IPS DF 19.7 (cell line): ENCODE measurements at regions not wholly inside any gene's neighbourhood (a gene's known extent, or its start where the extent isn't known, plus 50 kb on each side); places are given as distances from the start of the nearest gene placed in this dataset.
"Not testable (repeated sequence)": the region's sequence is repeated elsewhere in the genome, so short reads cannot be mapped to it uniquely, and the experiment has no call there.

Experiments
- DNase-seq: peaks from one replicate; pipeline ENCODE4 v3.0.0-alpha.2; 2013; ENCODE audit warnings: low read depth, low spot score

GRCh38 chr9:102728946-102729345, 266.2 kb upstream of the CYLC2 start:
- DNase-seq = no peak

GRCh38 chr9:102714184-102714583, 280.9 kb upstream of the CYLC2 start:
- DNase-seq = no peak

GRCh38 chr9:102712910-102713309, 282.2 kb upstream of the CYLC2 start:
- not testable (repeated sequence) for DNase-seq

- DNase-seq = no peak
Observed at GRCh38 chr9:102700936-102701335, 294.2 kb upstream of the CYLC2 start.

GRCh38 chr9:102669220-102669619, 325.9 kb upstream of the CYLC2 start:
- DNase-seq = no peak

- no peak for DNase-seq
Observed at GRCh38 chr9:102652471-102652870, 342.7 kb upstream of the CYLC2 start.

GRCh38 chr9:102650896-102651295, 344.2 kb upstream of the CYLC2 start:
- no peak for DNase-seq

- no peak for DNase-seq
Observed at GRCh38 chr9:102642651-102643050, 352.5 kb upstream of the CYLC2 start.

- no peak for DNase-seq
Observed at GRCh38 chr9:102631559-102631958, 363.6 kb upstream of the CYLC2 start.

GRCh38 chr9:102609461-102609860, 385.7 kb upstream of the CYLC2 start:
- DNase-seq = no peak

- DNase-seq = not testable (repeated sequence)
Observed at GRCh38 chr9:102603198-102604195, 391.6 kb upstream of the CYLC2 start.

GRCh38 chr9:102594241-102594640, 400.9 kb upstream of the CYLC2 start:
- no peak for DNase-seq

- no peak for DNase-seq
Observed at GRCh38 chr9:102587281-102587680, 407.9 kb upstream of the CYLC2 start.

- no peak for DNase-seq
Observed at GRCh38 chr9:102569436-102569835, 425.7 kb upstream of the CYLC2 start.

- no peak for DNase-seq
Observed at GRCh38 chr9:102551346-102551745, 443.8 kb upstream of the CYLC2 start.

GRCh38 chr9:102550886-102551285, 444.2 kb upstream of the CYLC2 start:
- no peak for DNase-seq

- no peak for DNase-seq
Observed at GRCh38 chr9:102550266-102550665, 444.9 kb upstream of the CYLC2 start.

- DNase-seq = no peak
Observed at GRCh38 chr9:102534031-102534430, 461.1 kb upstream of the CYLC2 start.

- DNase-seq = no peak
Observed at GRCh38 chr9:102521097-102521755, 473.9 kb upstream of the CYLC2 start.

GRCh38 chr9:102519423-102519822, 475.7 kb upstream of the CYLC2 start:
- no peak for DNase-seq

GRCh38 chr9:102518324-102518723, 476.8 kb upstream of the CYLC2 start:
- DNase-seq = no peak

GRCh38 chr9:102514541-102514940, 480.6 kb upstream of the CYLC2 start:
- no peak for DNase-seq
